GM12878 (cell line): ENCODE measurements at regions not wholly inside any gene's neighbourhood (a gene's known extent, or its start where the extent isn't known, plus 50 kb on each side); places are given as distances from the start of the nearest gene placed in this dataset.

Experiments used
- ATAC-seq: fragments of 200-7000 bp; cut with Tn5 transposase; 3 replicates; pipeline ENCODE4 v1.9.1; 2020; ENCODE audit warnings: mild to moderate bottlenecking, moderate library complexity
- BruUV-seq: library from RNA; stranded (reverse); fragments of 400-500 nt; replicated peaks from 2 replicates; lab custom pipeline; 2021; lab: Mats Ljungman, UMichigan
- CTCF ChIA-PET: fragments of 300-600 bp; sonication (Branson Sonifier 250); formaldehyde crosslinking; extraction: SDS; loops from one replicate; lab custom pipeline; 2021; ENCODE audit warnings: inconsistent platforms; lab: Yijun Ruan, JAX
- POLR2A ChIA-PET: fragments of 350-600 bp; formaldehyde crosslinking; extraction: SDS; loops from one replicate; lab custom pipeline; 2021; ENCODE audit warnings: inconsistent platforms; lab: Charles Lee
- RAD21 ChIA-PET: fragments of 300-600 bp; sonication (Branson Sonifier 250); formaldehyde crosslinking; loops from one replicate; lab custom pipeline; 2023; ENCODE audit warnings: antibody characterized with exemption; ENCODE audit not compliant: unreplicated experiment; lab: Charles Lee
- SMC1A ChIA-PET: fragments of 300-600 bp; sonication (Branson Sonifier 250); formaldehyde crosslinking; loops from one replicate; lab custom pipeline; 2023; ENCODE audit not compliant: unreplicated experiment, uncharacterized antibody; lab: Charles Lee
- DNase-seq: peaks from one replicate; pipeline ENCODE4 v3.0.0-alpha.2; 2011; ENCODE audit warnings: low read depth, low spot score
- FAIRE-seq: peaks from 3 replicates; lab custom pipeline; 2011; peaks lifted over from hg19 to GRCh38; lab: Jason Lieb, UNC
- H2AFZ ChIP-seq: 2 replicates; pipeline ENCODE4 v1.6.0; 2011; ENCODE audit warnings: low read depth, low read length, control low read depth; ENCODE audit not compliant: control insufficient read depth
- H3K27ac ChIP-seq: 2 replicates; pipeline ENCODE4 v1.5.1; 2011; ENCODE audit warnings: control low read depth; ENCODE audit not compliant: control insufficient read depth, insufficient read depth
- H3K27me3 ChIP-seq, 2 experiments: replicated peaks in 1 of 2; 2 replicates each; pipeline versions ENCODE4 v1.6.0 to v1.6.1; 2011; ENCODE audit warnings: low read length in 1 of 2; ENCODE audit not compliant: control insufficient read depth in 2 of 2, insufficient read depth in 2 of 2
- H3K36me3 ChIP-seq, 2 experiments: 2 replicates each; pipeline ENCODE4 v1.5.1; 2011; ENCODE audit warnings: low read length in 1 of 2; ENCODE audit not compliant: control insufficient read depth in 2 of 2, insufficient read depth in 2 of 2
- H3K4me1 ChIP-seq: 2 replicates; pipeline ENCODE4 v1.6.1; 2011; ENCODE audit warnings: mild to moderate bottlenecking, low read length, moderate library complexity, mixed read lengths; ENCODE audit not compliant: control insufficient read depth, insufficient read depth
- H3K4me2 ChIP-seq: 2 replicates; pipeline ENCODE4 v1.6.0; 2011; ENCODE audit warnings: control low read depth; ENCODE audit not compliant: control insufficient read depth, insufficient read depth
- H3K4me3 ChIP-seq: fragments of 200-600 bp; sonication (generic); 2 replicates; pipeline ENCODE4 v1.5.1; 2016
- H3K79me2 ChIP-seq: 2 replicates; pipeline ENCODE4 v1.6.0; 2011; ENCODE audit warnings: low read length; ENCODE audit not compliant: control insufficient read depth, insufficient read depth
- H3K9ac ChIP-seq: 2 replicates; pipeline ENCODE4 v1.8.0; 2011; ENCODE audit warnings: low read length, control low read depth, mixed read lengths; ENCODE audit not compliant: control insufficient read depth, insufficient read depth
- H3K9me3 ChIP-seq: replicated peaks from 3 replicates; pipeline ENCODE4 v1.5.1; 2011; ENCODE audit warnings: mild to moderate bottlenecking, low read length; ENCODE audit not compliant: control insufficient read depth, insufficient read depth
- H4K20me1 ChIP-seq: 2 replicates; pipeline ENCODE4 v1.6.0; 2011; ENCODE audit not compliant: control insufficient read depth, insufficient read depth
- EZH2 ChIP-seq: IDR thresholded peaks from 2 replicates; pipeline ENCODE4 v1.6.1; 2012; ENCODE audit warnings: low read depth, mild to moderate bottlenecking, control low read depth, inconsistent platforms, low read length, borderline replicate concordance; ENCODE audit not compliant: control insufficient read depth
- GABPA ChIP-seq: IDR thresholded peaks from 2 replicates; pipeline ENCODE4 v1.6.1; 2014; ENCODE audit warnings: antibody characterized with exemption, low read depth, mild to moderate bottlenecking, inconsistent platforms
- GATAD2B ChIP-seq: fragments of 450-650 bp; conservative IDR thresholded peaks from 2 replicates; pipeline ENCODE4 v1.6.1; 2017; ENCODE audit warnings: low read depth, mild to moderate bottlenecking, moderate library complexity
- MEF2B ChIP-seq: fragments of 450-650 bp; IDR thresholded peaks from 2 replicates; pipeline ENCODE4 v1.6.1; 2018; ENCODE audit warnings: mild to moderate bottlenecking, moderate library complexity; ENCODE audit not compliant: partially characterized antibody, poor library complexity, severe bottlenecking
- NFIC ChIP-seq: IDR thresholded peaks from 2 replicates; pipeline ENCODE4 v1.6.1; 2012; ENCODE audit warnings: low read depth, mild to moderate bottlenecking, inconsistent platforms, low read length, moderate library complexity
- PAX5 ChIP-seq: IDR thresholded peaks from 2 replicates; pipeline ENCODE4 v1.6.1; 2011; ENCODE audit warnings: low read depth, low read length, borderline replicate concordance
- PBX3 ChIP-seq: IDR thresholded peaks from 2 replicates; pipeline ENCODE4 v1.6.1; 2011; ENCODE audit warnings: mild to moderate bottlenecking, low read depth, low read length, moderate library complexity; ENCODE audit not compliant: insufficient replicate concordance
- SMARCA5 ChIP-seq: fragments of 450-650 bp; IDR thresholded peaks from 2 replicates; pipeline ENCODE4 v1.6.1; 2017; ENCODE audit warnings: mild to moderate bottlenecking
- SMC3 ChIP-seq: IDR thresholded peaks from 2 replicates; pipeline ENCODE4 v1.6.1; 2011; ENCODE audit warnings: low read length, improper control_type of control experiment, borderline replicate concordance
- SPI1 ChIP-seq: IDR thresholded peaks from 2 replicates; pipeline ENCODE4 v1.6.1; 2011; ENCODE audit warnings: low read depth, mild to moderate bottlenecking, low read length, moderate library complexity, borderline replicate concordance; ENCODE audit not compliant: insufficient read depth
- TAF1 ChIP-seq: IDR thresholded peaks from 2 replicates; pipeline ENCODE4 v1.6.1; 2011; ENCODE audit warnings: mild to moderate bottlenecking, low read depth, low read length, borderline replicate concordance
- TBL1XR1 ChIP-seq: IDR thresholded peaks from 2 replicates; pipeline ENCODE4 v1.6.1; 2012; ENCODE audit warnings: low read depth, low read length, improper control_type of control experiment
- ZNF207 ChIP-seq: fragments of 450-650 bp; IDR thresholded peaks from 2 replicates; pipeline ENCODE4 v1.6.1; 2014; ENCODE audit warnings: antibody characterized with exemption, mild to moderate bottlenecking, borderline replicate concordance
- ZNF24 ChIP-seq: fragments of 450-650 bp; IDR thresholded peaks from 2 replicates; pipeline ENCODE4 v1.6.1; 2017; ENCODE audit warnings: antibody characterized with exemption, mild to moderate bottlenecking
- ZNF687 ChIP-seq: fragments of 450-650 bp; IDR thresholded peaks from 2 replicates; pipeline ENCODE4 v1.6.1; 2017; ENCODE audit warnings: mild to moderate bottlenecking, moderate library complexity
- WGBS: methylation state at CpG from one replicate; pipeline ENCODE4 v1.1.6; 2016; ENCODE audit warnings: low lambda C conversion rate; ENCODE audit not compliant: insufficient replicate concordance, insufficient coverage; ENCODE audit errors: missing lambda C conversion rate; 5-methylcytosine and 5-hydroxymethylcytosine counted together
- in situ Hi-C: fragments of 300-500 bp; cut with MboI; formaldehyde crosslinking; loops from 9 replicates; pipeline ENCODE4 v1.14.3; 2018; ENCODE audit warnings: mixed read lengths
- intact Hi-C: fragments of 100-400 bp; cut with micrococcal nuclease; formaldehyde crosslinking; loops from one replicate; pipeline ENCODE4 v1.14.2; 2022; ENCODE audit not compliant: unreplicated experiment
- TF ChIP-seq, protein P1 (sequence below): fragments of 450-650 bp; IDR thresholded peaks from 2 replicates; pipeline ENCODE4 v1.6.1; 2018; ENCODE audit warnings: borderline replicate concordance, mild to moderate bottlenecking; ENCODE audit not compliant: partially characterized antibody
- TF ChIP-seq, protein P2 (sequence below): IDR thresholded peaks from 2 replicates; pipeline ENCODE4 v1.6.1; 2012; ENCODE audit warnings: low read length, inconsistent platforms

- no peak overlapping the region for H3K4me3 ChIP-seq
- SMC1A ChIA-PET: interaction anchor here (0.7 kb wide), 1 partner anchor 19 kb away, joined by 3 read pairs; no protein-coding TSS in a partner anchor
- TF ChIP-seq SMC3 (no peak), SMARCA5 (no peak), TAF1 (no peak), NFIC (no peak), ZNF687 (no peak), MEF2B (no peak), ZNF207 (no peak), TBL1XR1 (no peak), GABPA (no peak), GATAD2B (no peak), PAX5 (no peak), ZNF24 (no peak), PBX3 (no peak), EZH2 (no peak), SPI1 (no peak)
- TF ChIP-seq, protein P1, sequence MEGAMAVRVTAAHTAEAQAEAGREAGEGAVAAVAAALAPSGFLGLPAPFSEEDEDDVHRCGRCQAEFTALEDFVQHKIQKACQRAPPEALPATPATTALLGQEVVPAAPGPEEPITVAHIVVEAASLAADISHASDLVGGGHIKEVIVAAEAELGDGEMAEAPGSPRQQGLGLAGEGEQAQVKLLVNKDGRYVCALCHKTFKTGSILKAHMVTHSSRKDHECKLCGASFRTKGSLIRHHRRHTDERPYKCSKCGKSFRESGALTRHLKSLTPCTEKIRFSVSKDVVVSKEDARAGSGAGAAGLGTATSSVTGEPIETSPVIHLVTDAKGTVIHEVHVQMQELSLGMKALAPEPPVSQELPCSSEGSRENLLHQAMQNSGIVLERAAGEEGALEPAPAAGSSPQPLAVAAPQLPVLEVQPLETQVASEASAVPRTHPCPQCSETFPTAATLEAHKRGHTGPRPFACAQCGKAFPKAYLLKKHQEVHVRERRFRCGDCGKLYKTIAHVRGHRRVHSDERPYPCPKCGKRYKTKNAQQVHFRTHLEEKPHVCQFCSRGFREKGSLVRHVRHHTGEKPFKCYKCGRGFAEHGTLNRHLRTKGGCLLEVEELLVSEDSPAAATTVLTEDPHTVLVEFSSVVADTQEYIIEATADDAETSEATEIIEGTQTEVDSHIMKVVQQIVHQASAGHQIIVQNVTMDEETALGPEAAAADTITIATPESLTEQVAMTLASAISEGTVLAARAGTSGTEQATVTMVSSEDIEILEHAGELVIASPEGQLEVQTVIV: no peak
- TF ChIP-seq, protein P2, sequence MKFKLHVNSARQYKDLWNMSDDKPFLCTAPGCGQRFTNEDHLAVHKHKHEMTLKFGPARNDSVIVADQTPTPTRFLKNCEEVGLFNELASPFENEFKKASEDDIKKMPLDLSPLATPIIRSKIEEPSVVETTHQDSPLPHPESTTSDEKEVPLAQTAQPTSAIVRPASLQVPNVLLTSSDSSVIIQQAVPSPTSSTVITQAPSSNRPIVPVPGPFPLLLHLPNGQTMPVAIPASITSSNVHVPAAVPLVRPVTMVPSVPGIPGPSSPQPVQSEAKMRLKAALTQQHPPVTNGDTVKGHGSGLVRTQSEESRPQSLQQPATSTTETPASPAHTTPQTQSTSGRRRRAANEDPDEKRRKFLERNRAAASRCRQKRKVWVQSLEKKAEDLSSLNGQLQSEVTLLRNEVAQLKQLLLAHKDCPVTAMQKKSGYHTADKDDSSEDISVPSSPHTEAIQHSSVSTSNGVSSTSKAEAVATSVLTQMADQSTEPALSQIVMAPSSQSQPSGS: no peak
These were observed 92.1 kb downstream of the ZNF467 start for GRCh38 chr7:149681274-149681673.

More at GRCh38 chr7:149681274-149681673, 92.1 kb downstream of the ZNF467 start:
- no peak overlapping the region for H3K9ac ChIP-seq
- POLR2A ChIA-PET: no interaction called here
- H3K9me3 ChIP-seq: no peaks in the 10 kb centered on the region
- H3K79me2 ChIP-seq: no peaks in the 10 kb centered on the region
- ATAC-seq (no peak), FAIRE-seq (no peak), DNase-seq (no peak)
- no peaks in the 10 kb centered on the region for H3K36me3 ChIP-seq
- H4K20me1 ChIP-seq: no peaks in the 10 kb centered on the region
- 33% methylated on average over 1 of the region's 1 CpG for WGBS
- in situ Hi-C loops (no loop called here), intact Hi-C loops (no loop called here)
- RAD21 ChIA-PET: no interaction called here
- no peaks in the 10 kb centered on the region; a peak in 1 of 4 replicates for H3K27me3 ChIP-seq
- no peak overlapping the region for H2AFZ ChIP-seq
- CTCF ChIA-PET: no interaction called here
- H3K4me2 ChIP-seq: no peak overlapping the region
- no peak overlapping the region for H3K27ac ChIP-seq
- no TSS peak for BruUV-seq
- no peaks in the 10 kb centered on the region for H3K4me1 ChIP-seq
